C4-2B (cell line): ENCODE measurements at regions not wholly inside any gene's neighbourhood (a gene's known extent, or its start where the extent isn't known, plus 50 kb on each side); places are given as distances from the start of the nearest gene placed in this dataset.

Experiments
- ZFX ChIP-seq: fragments of 450-650 bp; IDR thresholded peaks from 2 replicates; pipeline ENCODE4 v1.6.1; 2017
- TF ChIP-seq, protein P1 (sequence below): fragments of 450-650 bp; conservative IDR thresholded peaks from 2 replicates; pipeline ENCODE4 v1.5.1; 2017; ENCODE audit warnings: mild to moderate bottlenecking

DNA sequence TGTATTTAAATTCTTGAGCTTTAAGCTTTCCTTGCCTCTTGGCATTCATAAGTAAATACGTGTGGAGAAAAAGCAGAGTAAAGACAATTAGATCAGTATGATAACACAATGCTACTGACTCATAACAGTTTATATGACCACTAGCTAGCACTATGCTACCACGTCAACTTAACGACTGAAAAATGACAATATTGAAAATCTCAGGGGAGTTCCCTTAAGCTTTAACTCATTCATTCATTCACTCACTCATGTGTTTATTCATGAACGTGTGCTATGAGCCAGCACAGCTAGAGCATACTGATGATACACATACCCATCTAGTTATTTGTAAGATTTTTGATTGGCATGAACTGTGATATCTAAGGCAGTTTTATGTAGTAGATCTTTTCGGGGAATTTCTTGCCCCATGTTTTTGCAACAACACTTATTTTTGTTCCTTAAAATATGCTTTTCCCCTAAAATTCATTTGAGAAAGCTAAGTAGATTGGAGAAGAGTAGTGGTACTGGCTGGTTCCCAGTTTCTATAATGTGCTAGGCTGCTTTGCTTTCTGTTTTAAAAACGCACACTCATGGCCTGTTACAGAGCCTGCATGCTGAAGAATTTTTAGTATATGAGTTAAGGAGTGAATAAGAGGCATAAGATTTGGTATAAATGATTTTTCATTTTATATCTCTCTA, 57.4 kb upstream of the ACBD5 start:
- TF ChIP-seq, protein P1, sequence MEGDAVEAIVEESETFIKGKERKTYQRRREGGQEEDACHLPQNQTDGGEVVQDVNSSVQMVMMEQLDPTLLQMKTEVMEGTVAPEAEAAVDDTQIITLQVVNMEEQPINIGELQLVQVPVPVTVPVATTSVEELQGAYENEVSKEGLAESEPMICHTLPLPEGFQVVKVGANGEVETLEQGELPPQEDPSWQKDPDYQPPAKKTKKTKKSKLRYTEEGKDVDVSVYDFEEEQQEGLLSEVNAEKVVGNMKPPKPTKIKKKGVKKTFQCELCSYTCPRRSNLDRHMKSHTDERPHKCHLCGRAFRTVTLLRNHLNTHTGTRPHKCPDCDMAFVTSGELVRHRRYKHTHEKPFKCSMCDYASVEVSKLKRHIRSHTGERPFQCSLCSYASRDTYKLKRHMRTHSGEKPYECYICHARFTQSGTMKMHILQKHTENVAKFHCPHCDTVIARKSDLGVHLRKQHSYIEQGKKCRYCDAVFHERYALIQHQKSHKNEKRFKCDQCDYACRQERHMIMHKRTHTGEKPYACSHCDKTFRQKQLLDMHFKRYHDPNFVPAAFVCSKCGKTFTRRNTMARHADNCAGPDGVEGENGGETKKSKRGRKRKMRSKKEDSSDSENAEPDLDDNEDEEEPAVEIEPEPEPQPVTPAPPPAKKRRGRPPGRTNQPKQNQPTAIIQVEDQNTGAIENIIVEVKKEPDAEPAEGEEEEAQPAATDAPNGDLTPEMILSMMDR = no peak
- TF ChIP-seq ZFX = no peak
